ENCODE measurements at regions not wholly inside any gene's neighbourhood (a gene's known extent, or its start where the extent isn't known, plus 50 kb on each side); places are given as distances from the start of the nearest gene placed in this dataset.

- no peak overlapping the region for H3K4me3 ChIP-seq (ENCODE audit: low read depth, low read length)
- no peak for DNase-seq (ENCODE audit: low read depth)
- no peak for TF ChIP-seq MYC (IDR thresholded peaks at IDR 0.05; ENCODE audit: low read depth, low read length)
- TF ChIP-seq, protein P1, sequence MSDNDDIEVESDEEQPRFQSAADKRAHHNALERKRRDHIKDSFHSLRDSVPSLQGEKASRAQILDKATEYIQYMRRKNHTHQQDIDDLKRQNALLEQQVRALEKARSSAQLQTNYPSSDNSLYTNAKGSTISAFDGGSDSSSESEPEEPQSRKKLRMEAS (IDR thresholded peaks at IDR 0.05; ENCODE audit: low read depth, low read length) = no peak
- TF ChIP-seq, protein P2, sequence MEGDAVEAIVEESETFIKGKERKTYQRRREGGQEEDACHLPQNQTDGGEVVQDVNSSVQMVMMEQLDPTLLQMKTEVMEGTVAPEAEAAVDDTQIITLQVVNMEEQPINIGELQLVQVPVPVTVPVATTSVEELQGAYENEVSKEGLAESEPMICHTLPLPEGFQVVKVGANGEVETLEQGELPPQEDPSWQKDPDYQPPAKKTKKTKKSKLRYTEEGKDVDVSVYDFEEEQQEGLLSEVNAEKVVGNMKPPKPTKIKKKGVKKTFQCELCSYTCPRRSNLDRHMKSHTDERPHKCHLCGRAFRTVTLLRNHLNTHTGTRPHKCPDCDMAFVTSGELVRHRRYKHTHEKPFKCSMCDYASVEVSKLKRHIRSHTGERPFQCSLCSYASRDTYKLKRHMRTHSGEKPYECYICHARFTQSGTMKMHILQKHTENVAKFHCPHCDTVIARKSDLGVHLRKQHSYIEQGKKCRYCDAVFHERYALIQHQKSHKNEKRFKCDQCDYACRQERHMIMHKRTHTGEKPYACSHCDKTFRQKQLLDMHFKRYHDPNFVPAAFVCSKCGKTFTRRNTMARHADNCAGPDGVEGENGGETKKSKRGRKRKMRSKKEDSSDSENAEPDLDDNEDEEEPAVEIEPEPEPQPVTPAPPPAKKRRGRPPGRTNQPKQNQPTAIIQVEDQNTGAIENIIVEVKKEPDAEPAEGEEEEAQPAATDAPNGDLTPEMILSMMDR (IDR thresholded peaks at IDR 0.05; ENCODE audit: low read depth, low read length) = no peak
- no peak for TF ChIP-seq POLR2A (IDR thresholded peaks at IDR 0.05; ENCODE audit: extremely low read depth, insufficient read length)
Measured at GRCh38 chr5:20680718-20681302, 692.8 kb upstream of the CDH18 start.

DNA sequence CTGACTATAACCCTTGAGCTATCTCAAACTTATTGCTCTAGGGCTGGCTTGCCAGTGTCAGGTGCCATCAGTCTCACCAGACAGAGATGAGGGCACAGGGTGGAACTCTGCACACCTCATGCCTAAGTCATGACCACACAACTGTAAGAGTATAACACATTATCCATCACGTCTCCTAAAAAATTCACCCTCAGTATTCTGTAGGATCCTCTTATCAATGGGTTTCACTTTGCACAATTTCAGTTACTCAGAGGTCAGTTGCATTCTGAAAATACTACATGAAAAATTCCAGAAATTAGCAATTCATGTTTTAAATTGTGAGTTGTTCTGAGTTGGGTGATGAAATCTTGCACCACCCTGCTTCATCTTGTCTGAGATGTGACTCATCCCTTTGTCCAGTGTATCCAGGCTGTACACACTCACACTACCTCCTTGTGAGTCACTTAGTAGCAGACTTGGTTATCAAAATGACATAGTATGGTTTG, 690.9 kb upstream of the CDH18 start:
- TF ChIP-seq POLR2A (IDR thresholded peaks at IDR 0.05; ENCODE audit: extremely low read depth, insufficient read length) = no peak
- TF ChIP-seq, protein P2 (IDR thresholded peaks at IDR 0.05; ENCODE audit: low read depth, low read length) = no peak
- TF ChIP-seq, protein P1 (IDR thresholded peaks at IDR 0.05; ENCODE audit: low read depth, low read length) = no peak
- TF ChIP-seq MYC (IDR thresholded peaks at IDR 0.05; ENCODE audit: low read depth, low read length) = no peak
- peak; percentile 49 for DNase-seq (ENCODE audit: low read depth)
- H3K4me3 ChIP-seq (ENCODE audit: low read depth, low read length) = no peak overlapping the region

- H3K4me3 ChIP-seq (ENCODE audit: low read depth, low read length) = no peak overlapping the region
- no peak for DNase-seq (ENCODE audit: low read depth)
- TF ChIP-seq MYC (IDR thresholded peaks at IDR 0.05; ENCODE audit: low read depth, low read length) (no peak), POLR2A (IDR thresholded peaks at IDR 0.05; ENCODE audit: extremely low read depth, insufficient read length) (no peak)
- TF ChIP-seq, protein P1 (IDR thresholded peaks at IDR 0.05; ENCODE audit: low read depth, low read length) = no peak
- TF ChIP-seq, protein P2 (IDR thresholded peaks at IDR 0.05; ENCODE audit: low read depth, low read length) = no peak
Measured at GRCh38 chr5:20678386-20678785, 690.4 kb upstream of the CDH18 start.

- DNase-seq (ENCODE audit: low read depth) = no peak
- TF ChIP-seq, protein P1 (IDR thresholded peaks at IDR 0.05; ENCODE audit: low read depth, low read length) = no peak
- TF ChIP-seq, protein P2 (IDR thresholded peaks at IDR 0.05; ENCODE audit: low read depth, low read length) = no peak
- no peak for TF ChIP-seq MYC (IDR thresholded peaks at IDR 0.05; ENCODE audit: low read depth, low read length)
- TF ChIP-seq POLR2A (IDR thresholded peaks at IDR 0.05; ENCODE audit: extremely low read depth, insufficient read length) = no peak
Measured at GRCh38 chr5:20660588-20660987, 672.6 kb upstream of the CDH18 start.

GRCh38 chr5:20656262-20656661, 668.3 kb upstream of the CDH18 start:
- DNase-seq (ENCODE audit: low read depth) = no peak
- TF ChIP-seq POLR2A (IDR thresholded peaks at IDR 0.05; ENCODE audit: extremely low read depth, insufficient read length) (no peak), MYC (IDR thresholded peaks at IDR 0.05; ENCODE audit: low read depth, low read length) (no peak)
- TF ChIP-seq, protein P1 (IDR thresholded peaks at IDR 0.05; ENCODE audit: low read depth, low read length) = no peak
- TF ChIP-seq, protein P2 (IDR thresholded peaks at IDR 0.05; ENCODE audit: low read depth, low read length) = no peak
- H3K4me3 ChIP-seq (ENCODE audit: low read depth, low read length) = no peak overlapping the region

More at GRCh38 chr5:20660588-20660987, 672.6 kb upstream of the CDH18 start:
- H3K4me3 ChIP-seq (ENCODE audit: low read depth, low read length) = no peak overlapping the region
